ENCODE measurements at regions not wholly inside any gene's neighbourhood (a gene's known extent, or its start where the extent isn't known, plus 50 kb on each side); places are given as distances from the start of the nearest gene placed in this dataset.

DNA sequence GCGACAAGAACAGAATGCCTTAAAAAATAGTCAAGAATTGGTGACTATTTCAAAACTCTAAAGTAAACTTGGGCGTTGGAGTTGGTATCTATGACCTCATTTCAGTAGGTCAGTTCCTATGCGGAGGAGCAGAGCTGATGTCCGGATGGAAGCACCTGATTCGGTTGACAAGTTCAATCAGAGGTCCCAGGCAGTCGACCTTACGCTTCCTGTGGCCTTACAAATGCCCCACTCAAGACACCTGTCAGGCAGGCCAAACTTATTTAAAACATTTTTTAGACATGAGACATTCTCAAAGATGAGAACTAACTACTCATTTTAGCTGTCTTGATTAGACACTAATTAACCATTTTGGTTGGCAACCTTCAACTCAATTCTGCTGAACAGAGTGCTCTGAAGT is 137.7 kb upstream of the ADAMTS3 start:
- TF ChIP-seq EZH2 (IDR thresholded peaks at IDR 0.05; ENCODE audit: insufficient read depth, poor library complexity, severe bottlenecking): no peak
- TF ChIP-seq EZH2phosphoT487 (IDR thresholded peaks at IDR 0.05; ENCODE audit: insufficient read depth, low read depth): no peak
